GM18861 (cell line): ENCODE measurements at regions not wholly inside any gene's neighbourhood (a gene's known extent, or its start where the extent isn't known, plus 50 kb on each side); places are given as distances from the start of the nearest gene placed in this dataset.

Experiments used
- ATAC-seq: cut with Tn5 transposase; IDR thresholded peaks from one replicate; pipeline ENCODE4 v1.9.1; 2021; ENCODE audit not compliant: unreplicated experiment

DNA sequence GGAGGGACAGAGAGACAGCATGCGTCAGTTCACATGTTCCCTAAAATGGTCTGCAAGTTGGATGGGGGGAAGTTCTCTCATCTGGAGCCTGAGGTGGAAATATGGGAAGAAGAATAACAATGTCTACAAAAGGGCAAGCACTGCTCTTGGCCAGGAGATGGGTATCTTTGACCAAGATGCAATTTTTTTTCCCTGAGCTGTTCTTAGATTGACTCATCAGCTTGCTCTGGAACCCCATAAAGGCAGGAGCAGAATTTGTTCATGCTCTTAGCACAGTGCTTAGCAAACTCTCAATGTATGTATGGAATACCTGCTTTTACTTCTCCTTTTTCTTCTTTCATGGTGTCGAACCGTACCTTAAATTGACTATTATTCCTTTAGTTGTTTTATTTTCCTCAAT, 90.5 kb upstream of the ZNF827 start:
- ATAC-seq: peak; percentile 52

- no peak for ATAC-seq
These were observed 89.1 kb upstream of the ZNF827 start for GRCh38 chr4:146027761-146028160.

GRCh38 chr4:146023334-146023967, 84.8 kb upstream of the ZNF827 start:
- ATAC-seq: peak; percentile 97

DNA sequence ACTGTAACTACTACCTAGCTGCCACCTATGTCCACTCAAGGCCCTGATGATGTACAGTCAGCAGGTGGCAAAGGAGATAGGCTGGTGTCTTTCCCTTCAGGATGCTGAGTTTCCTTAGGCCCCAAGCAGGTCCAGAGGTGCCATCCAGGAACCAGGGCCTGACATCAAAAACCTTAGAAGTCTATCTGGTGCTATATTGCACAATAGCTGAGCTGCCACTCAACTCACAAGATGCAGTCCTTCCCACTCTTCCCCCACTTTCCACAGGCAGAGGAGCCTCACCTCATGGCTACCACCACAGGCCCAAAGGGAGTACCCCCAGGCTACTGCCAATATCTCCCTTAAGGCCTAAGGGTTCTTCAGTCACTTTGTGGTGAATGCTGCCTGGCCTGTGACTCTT, 83.9 kb upstream of the ZNF827 start:
- no peak for ATAC-seq

- no peak for ATAC-seq
These were observed 79.6 kb upstream of the ZNF827 start for GRCh38 chr4:146018247-146018646.

- ATAC-seq: no peak
These were observed 66.1 kb upstream of the ZNF827 start for GRCh38 chr4:146004730-146005129.

DNA sequence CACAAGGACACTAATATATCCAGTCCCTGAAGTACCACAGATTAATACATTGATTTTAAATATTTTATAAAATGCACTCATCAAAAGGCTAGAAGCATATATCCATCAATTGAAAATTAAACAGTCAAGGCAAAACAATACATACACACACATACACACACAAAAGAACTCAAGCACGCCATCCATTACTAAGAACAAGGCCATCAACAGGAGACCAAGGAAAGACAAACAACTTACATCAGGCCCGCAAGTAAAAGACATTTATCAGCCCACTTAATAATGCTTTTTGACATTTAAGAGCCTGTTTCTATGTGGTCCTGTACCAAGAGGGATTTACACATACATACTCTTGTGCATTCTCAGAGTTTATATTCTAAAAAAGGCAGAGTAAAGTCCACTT, 50.0 kb upstream of the ZNF827 start:
- ATAC-seq: no peak
